HepG2 (cell line): ENCODE measurements at regions not wholly inside any gene's neighbourhood (a gene's known extent, or its start where the extent isn't known, plus 50 kb on each side); places are given as distances from the start of the nearest gene placed in this dataset.
A peak's percentile ranks its signal among the peaks of the same experiment; 100 is the strongest.

Experiments
- ATAC-seq: fragments of 200-7000 bp; cut with Tn5 transposase; 3 replicates; pipeline ENCODE4 v1.9.1; 2020; ENCODE audit warnings: mild to moderate bottlenecking, moderate library complexity
- BruUV-seq: library from RNA; stranded (reverse); fragments of 400-500 nt; replicated peaks from 2 replicates; lab custom pipeline; 2021; lab: Mats Ljungman, UMichigan
- CTCF ChIA-PET: fragments of 300-600 bp; formaldehyde crosslinking; extraction: SDS; loops from one replicate; lab custom pipeline; 2021; ENCODE audit warnings: low total read pairs, inconsistent platforms, low intra/inter-chr PET ratio; lab: Yijun Ruan, JAX
- POLR2A ChIA-PET: fragments of 350-600 bp; sonication (Branson Sonifier 250); formaldehyde crosslinking; loops from one replicate; lab custom pipeline; 2020; ENCODE audit warnings: antibody characterized with exemption, inconsistent platforms; lab: Yijun Ruan, JAX
- DNase-seq: peaks from one replicate; pipeline ENCODE4 v3.0.0-alpha.2; 2015; ENCODE audit warnings: low spot score
- FAIRE-seq: peaks from 3 replicates; lab custom pipeline; 2011; peaks lifted over from hg19 to GRCh38; lab: Jason Lieb, UNC
- H2AFZ ChIP-seq: one replicate; pipeline ENCODE4 v1.6.1; 2011; ENCODE audit warnings: low read length, inconsistent platforms
- H3K27ac ChIP-seq: fragments of 300-600 bp; 3 replicates; pipeline ENCODE4 v1.8.0; 2011; ENCODE audit warnings: mixed run types, mild to moderate bottlenecking, mixed read lengths, low read length, inconsistent platforms; ENCODE audit not compliant: insufficient read depth; ENCODE audit errors: extremely low read length
- H3K27me3 ChIP-seq, 2 experiments: fragments of 200-600 bp in 1 of 2; 2 replicates in 1 of 2; 3 replicates in 1 of 2; pipeline versions ENCODE4 v1.6.0 to v1.8.0; 2011; ENCODE audit warnings: low read length in 2 of 2, mild to moderate bottlenecking in 2 of 2, moderate library complexity in 2 of 2, inconsistent platforms in 1 of 2; ENCODE audit not compliant: insufficient read depth in 2 of 2, control insufficient read depth in 1 of 2
- H3K36me3 ChIP-seq, 2 experiments: fragments of 200-600 bp in 1 of 2; replicated peaks in 1 of 2; 2 replicates in 1 of 2; 3 replicates in 1 of 2; pipeline versions ENCODE4 v1.5.1 to v1.8.0; 2011; ENCODE audit warnings: low read length in 2 of 2, inconsistent platforms in 1 of 2; ENCODE audit not compliant: insufficient read depth in 2 of 2, control insufficient read depth in 1 of 2
- H3K4me1 ChIP-seq: 2 replicates; pipeline ENCODE4 v1.5.1; 2012; ENCODE audit warnings: low read length, inconsistent platforms; ENCODE audit not compliant: insufficient read depth
- H3K4me2 ChIP-seq: 2 replicates; pipeline ENCODE4 v1.6.0; 2011; ENCODE audit warnings: low read depth, low read length, inconsistent platforms
- H3K4me3 ChIP-seq, 3 experiments: fragments of 200-600 bp in 1 of 3; sonication (generic), shearing (Covaris generic) in 1 of 3; replicated peaks in 1 of 3; 2 replicates each; pipeline ENCODE4 v1.5.1; 2011 to 2016; ENCODE audit warnings: low read length in 3 of 3, inconsistent platforms in 2 of 3, low read depth in 2 of 3, mild to moderate bottlenecking in 2 of 3, control low read depth in 1 of 3, mixed read lengths in 1 of 3; ENCODE audit not compliant: insufficient read depth in 1 of 3
- H3K79me2 ChIP-seq: one replicate; pipeline ENCODE4 v1.6.1; 2011; ENCODE audit warnings: low read length, inconsistent platforms; ENCODE audit not compliant: insufficient read depth
- H3K9ac ChIP-seq: 2 replicates; pipeline ENCODE4 v1.6.0; 2011; ENCODE audit warnings: mild to moderate bottlenecking, low read depth, low read length, inconsistent platforms; ENCODE audit not compliant: insufficient read depth
- H3K9me3 ChIP-seq: 2 replicates; pipeline ENCODE4 v1.5.1; 2012; ENCODE audit warnings: mild to moderate bottlenecking, low read length
- H4K20me1 ChIP-seq: 2 replicates; pipeline ENCODE4 v1.6.0; 2011; ENCODE audit warnings: inconsistent platforms, mild to moderate bottlenecking, low read length, moderate library complexity; ENCODE audit not compliant: insufficient read depth
- CEBPB ChIP-seq: IDR thresholded peaks from 2 replicates; pipeline ENCODE4 v1.6.1; 2011; ENCODE audit warnings: low read depth, low read length, improper control_type of control experiment, borderline replicate concordance
- CHD2 ChIP-seq: IDR thresholded peaks from 2 replicates; pipeline ENCODE4 v1.6.1; 2011; ENCODE audit warnings: low read depth, low read length, improper control_type of control experiment
- IKZF5 ChIP-seq: IDR thresholded peaks from 2 replicates; pipeline ENCODE4 v1.6.1; 2018; ENCODE audit warnings: missing genetic modification reagents, mild to moderate bottlenecking, missing compliant biosample characterization
- NKX3-1 ChIP-seq: sonication (generic); formaldehyde crosslinking; IDR thresholded peaks from 2 replicates; pipeline ENCODE4 v1.5.0; 2020; ENCODE audit warnings: missing genetic modification reagents
- WGBS: methylation state at CpG from one replicate; pipeline ENCODE4 v1.1.6; 2017; ENCODE audit warnings: low lambda C conversion rate; 5-methylcytosine and 5-hydroxymethylcytosine counted together
- in situ Hi-C: cut with HindIII; loops from 2 replicates; pipeline ENCODE4 v1.10.0; 2017; ENCODE audit warnings: low pct_unique_long_range_greater_than_20kb; ENCODE audit not compliant: extremely low pct_ligation_motif_present
- intact Hi-C: fragments of 100-400 bp; cut with micrococcal nuclease; formaldehyde crosslinking; loops from one replicate; pipeline ENCODE4 v1.10.0; 2022; ENCODE audit not compliant: unreplicated experiment

- no peak overlapping the region for H3K9ac ChIP-seq
- H3K36me3 ChIP-seq: no peaks in the 10 kb centered on the region
- TF ChIP-seq CHD2: no peak
- no peaks in the 10 kb centered on the region for H4K20me1 ChIP-seq
- in situ Hi-C loops (no loop called here), intact Hi-C loops (no loop called here)
- H3K79me2 ChIP-seq: no peaks in the 10 kb centered on the region
- H3K4me3 ChIP-seq: no peak overlapping the region
- CTCF ChIA-PET: no interaction called here
- FAIRE-seq (no peak), DNase-seq (no peak), ATAC-seq (no peak)
- BruUV-seq: no TSS peak
- no peak overlapping the region for H3K4me2 ChIP-seq
- no peak overlapping the region for H2AFZ ChIP-seq
- H3K27me3 ChIP-seq: peaks cover 0 to 1% of the 10 kb centered on the region in 2 experiments; a peak in 1 of 5 replicates
- H3K27ac ChIP-seq: no peak overlapping the region
- no peaks in the 10 kb centered on the region for H3K9me3 ChIP-seq
- POLR2A ChIA-PET: no interaction called here
- no peaks in the 10 kb centered on the region for H3K4me1 ChIP-seq
- 38% methylated on average over 4 of the region's 4 CpGs for WGBS
Observed at GRCh38 chr3:66583424-66584040, 82.7 kb upstream of the LRIG1 start.

DNA sequence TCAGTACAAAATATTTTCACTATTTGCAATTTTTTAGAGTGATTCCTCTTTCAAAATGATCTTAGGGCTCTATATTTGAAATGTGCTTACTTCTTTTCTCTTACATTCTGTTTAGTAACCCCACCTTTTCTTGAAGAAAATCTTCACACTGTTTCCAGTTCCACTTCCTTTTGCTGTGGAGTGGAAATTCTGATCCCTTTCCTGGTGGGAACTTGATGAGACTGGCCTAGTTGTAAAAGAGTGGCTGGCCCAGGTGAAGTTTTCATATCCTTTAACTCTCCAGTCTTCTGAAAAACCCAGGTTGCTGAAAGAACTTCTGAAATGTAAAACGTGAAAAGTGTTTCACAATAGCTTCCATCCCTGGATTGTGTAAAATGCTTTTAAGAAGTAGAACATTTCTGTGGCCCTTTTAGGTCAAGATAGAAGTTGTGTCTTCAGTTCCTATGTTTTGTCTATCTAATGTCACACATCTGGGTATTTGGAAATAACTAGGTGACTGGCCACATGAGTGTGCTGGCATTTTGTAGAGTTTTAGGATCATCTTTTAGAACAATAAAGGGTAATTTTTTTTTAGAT lies 84.8 kb upstream of the LRIG1 start:
- no peak for TF ChIP-seq IKZF5 (CRISPR knock-in tag)
- TF ChIP-seq NKX3-1 (CRISPR knock-in tag): no peak
- peak; percentile 32; the same call in 1 of the 2 replicates for TF ChIP-seq CEBPB
- ATAC-seq: no peak
- Histone ChIP-seq H3K27ac (no peak overlapping the region), H3K9ac (no peak overlapping the region), H3K27me3 (peaks cover 0 to 1% of the 10 kb centered on the region in 2 experiments; a peak in 1 of 5 replicates), H2AFZ (no peak overlapping the region), H3K4me1 (no peaks in the 10 kb centered on the region), H3K79me2 (no peaks in the 10 kb centered on the region), H3K4me3 (no peak overlapping the region), H4K20me1 (no peaks in the 10 kb centered on the region), H3K4me2 (no peak overlapping the region), H3K36me3 (no peaks in the 10 kb centered on the region), H3K9me3 (no peaks in the 10 kb centered on the region)
- no peak for DNase-seq
- CTCF ChIA-PET: no interaction called here
- intact Hi-C loops: no loop called here
- in situ Hi-C loops: no loop called here
- no TSS peak for BruUV-seq
- 0% methylated on average over 1 of the region's 1 CpG for WGBS
- POLR2A ChIA-PET: no interaction called here
- FAIRE-seq: no peak
